H1 (cell line): ENCODE measurements at regions not wholly inside any gene's neighbourhood (a gene's known extent, or its start where the extent isn't known, plus 50 kb on each side); places are given as distances from the start of the nearest gene placed in this dataset.

ENCODE experiments used
- ATF2 ChIP-seq: IDR thresholded peaks from 2 replicates; pipeline ENCODE4 v1.6.1; 2012; ENCODE audit warnings: low read length, inconsistent platforms
- BCL11A ChIP-seq, 2 experiments: IDR thresholded peaks; one replicate each; pipeline ENCODE4 v1.6.1; 2011; ENCODE audit warnings: low read depth in 2 of 2, low read length in 2 of 2, mild to moderate bottlenecking in 2 of 2
- GTF2F1 ChIP-seq: IDR thresholded peaks from 2 replicates; pipeline ENCODE4 v1.6.1; 2012; ENCODE audit warnings: low read depth, low read length, improper control_type of control experiment, borderline replicate concordance
- SP1 ChIP-seq: IDR thresholded peaks from 2 replicates; pipeline ENCODE4 v1.6.1; 2011; ENCODE audit warnings: low read depth, low read length
- SP4 ChIP-seq: IDR thresholded peaks from 2 replicates; pipeline ENCODE4 v1.6.1; 2012; ENCODE audit warnings: low read length, inconsistent platforms
- TAF7 ChIP-seq: optimal IDR thresholded peaks from 2 replicates; pipeline ENCODE3; 2011; ENCODE audit warnings: low read depth, mild to moderate bottlenecking, inconsistent platforms, low read length, moderate library complexity, borderline replicate concordance

GRCh38 chr2:81542119-81542518 is 1237.6 kb upstream of the LRRTM1 start (continued):
- TF ChIP-seq TAF7: no peak
- no peak for TF ChIP-seq BCL11A (IDR thresholded peaks at IDR 0.05; ENCODE audit: low read depth in 2 of 2, low read length in 2 of 2)
- TF ChIP-seq GTF2F1: no peak
- no peak for TF ChIP-seq ATF2
- no peak for TF ChIP-seq SP1
- no peak for TF ChIP-seq SP4
